ENCODE measurements at regions not wholly inside any gene's neighbourhood (a gene's known extent, or its start where the extent isn't known, plus 50 kb on each side); places are given as distances from the start of the nearest gene placed in this dataset.

GRCh38 chr6:158259136-158259535 is 53.1 kb upstream of the TULP4 start:
- WGBS, 3 donors = 96 to 98% (median 97%) methylated on average over 4 of the region's 4 CpGs
- no peak for ATAC-seq
- peaks cover 40% of the 10 kb centered on the region for H3K4me1 ChIP-seq

GRCh38 chr6:158259845-158260244 is 52.4 kb upstream of the TULP4 start:
- H3K36me3 ChIP-seq (ENCODE audit: insufficient read depth in 1 of 2, low read depth in 1 of 2) = no peaks in the 10 kb centered on the region
- 94 to 98% (median 96%) methylated on average over 3 of the region's 3 CpGs for WGBS, 3 donors
- H3K4me1 ChIP-seq = peaks cover 40% of the 10 kb centered on the region
- ATAC-seq (no peak), DNase-seq (no peak)
- no peaks in the 10 kb centered on the region for H3K9me3 ChIP-seq
- no peaks in the 10 kb centered on the region for H3K27me3 ChIP-seq (ENCODE audit: insufficient read depth in 3 of 3, low read length in 2 of 3)
- intact Hi-C loops (cut with DNase I) = no loop called here
- no peak overlapping the region for H3K4me3 ChIP-seq
- TF ChIP-seq CTCF (IDR thresholded peaks at IDR 0.05) = no peak
- H3K27ac ChIP-seq = no peak overlapping the region

More at GRCh38 chr6:158259136-158259535, 53.1 kb upstream of the TULP4 start:
- Histone ChIP-seq H3K36me3 (ENCODE audit: insufficient read depth in 1 of 2, low read depth in 1 of 2) (no peaks in the 10 kb centered on the region), H3K4me3 (no peak overlapping the region), H3K9me3 (no peaks in the 10 kb centered on the region), H3K27ac (no peak overlapping the region), H3K27me3 (ENCODE audit: insufficient read depth in 3 of 3, low read length in 2 of 3) (no peaks in the 10 kb centered on the region)
- TF ChIP-seq CTCF (IDR thresholded peaks at IDR 0.05) = no peak
- intact Hi-C loops (cut with DNase I) = no loop called here
- no peak for DNase-seq

GRCh38 chr6:158262082-158262481 is 50.2 kb upstream of the TULP4 start:
- peaks cover 19% of the 10 kb centered on the region for H3K4me1 ChIP-seq
- no peaks in the 10 kb centered on the region for H3K36me3 ChIP-seq (ENCODE audit: insufficient read depth in 1 of 2, low read depth in 1 of 2)
- H3K27me3 ChIP-seq (ENCODE audit: insufficient read depth in 3 of 3, low read length in 2 of 3) = no peaks in the 10 kb centered on the region
- H3K4me3 ChIP-seq = no peak overlapping the region
- H3K27ac ChIP-seq = no peak overlapping the region
- no peak for TF ChIP-seq CTCF (IDR thresholded peaks at IDR 0.05)
- intact Hi-C loops (cut with DNase I) = no loop called here
- 75 to 87% (median 81%) methylated on average over 7 of the region's 7 CpGs for WGBS, 3 donors
- no peaks in the 10 kb centered on the region for H3K9me3 ChIP-seq
- no peak for ATAC-seq
- no peak for DNase-seq
